GM23338 (cell line): ENCODE measurements at regions not wholly inside any gene's neighbourhood (a gene's known extent, or its start where the extent isn't known, plus 50 kb on each side); places are given as distances from the start of the nearest gene placed in this dataset.

ENCODE experiments used
- ATAC-seq: fragments of 200-7000 bp; cut with Tn5 transposase; 3 replicates; pipeline ENCODE4 v1.9.1; 2020
- DNase-seq: peaks from one replicate; pipeline ENCODE4 v3.0.0-alpha.2; 2015; ENCODE audit warnings: low spot score
- H2AFZ ChIP-seq: fragments of 200-600 bp; sonication (generic); 2 replicates; pipeline ENCODE4 v1.8.0; 2016; ENCODE audit warnings: antibody characterized with exemption, mild to moderate bottlenecking, moderate library complexity
- H3F3A ChIP-seq: fragments of 200-600 bp; sonication (generic); replicated peaks from 2 replicates; pipeline ENCODE4 v1.8.0; 2017; ENCODE audit warnings: antibody characterized with exemption, mixed run types, low read depth
- H3K27ac ChIP-seq: fragments of 200-600 bp; sonication (generic); 2 replicates; pipeline ENCODE4 v1.6.1; 2016; ENCODE audit warnings: low read depth
- H3K27me3 ChIP-seq: fragments of 200-600 bp; sonication (generic); 2 replicates; pipeline ENCODE4 v1.8.0; 2016; ENCODE audit warnings: mild to moderate bottlenecking, mixed run types, moderate library complexity; ENCODE audit not compliant: insufficient read depth
- H3K36me3 ChIP-seq: fragments of 200-600 bp; sonication (generic); 2 replicates; pipeline ENCODE4 v1.8.0; 2016; ENCODE audit warnings: mild to moderate bottlenecking; ENCODE audit not compliant: insufficient read depth
- H3K4me1 ChIP-seq: fragments of 200-600 bp; sonication (generic); 2 replicates; pipeline ENCODE4 v1.8.0; 2016; ENCODE audit warnings: mild to moderate bottlenecking, moderate library complexity; ENCODE audit not compliant: insufficient read depth
- H3K4me2 ChIP-seq: fragments of 200-600 bp; sonication (generic); 2 replicates; pipeline ENCODE4 v1.7.1; 2017; ENCODE audit warnings: mixed run types
- H3K4me3 ChIP-seq: fragments of 200-600 bp; sonication (generic); 2 replicates; pipeline ENCODE4 v1.6.1; 2016; ENCODE audit warnings: mixed run types
- H3K79me2 ChIP-seq: fragments of 200-600 bp; sonication (generic); replicated peaks from 2 replicates; pipeline ENCODE4 v1.8.0; 2017; ENCODE audit warnings: mild to moderate bottlenecking; ENCODE audit not compliant: insufficient read depth
- H3K9me2 ChIP-seq: fragments of 200-600 bp; sonication (generic); 2 replicates; pipeline ENCODE4 v1.8.0; 2017; ENCODE audit not compliant: insufficient read depth
- H4K20me1 ChIP-seq: fragments of 200-600 bp; sonication (generic); replicated peaks from 2 replicates; pipeline ENCODE4 v1.8.0; 2017; ENCODE audit warnings: mild to moderate bottlenecking; ENCODE audit not compliant: insufficient read depth
- H3K27ac Mint-ChIP-seq: 2 replicates; pipeline ENCODE4 v1.8.0; 2020; ENCODE audit warnings: inconsistent platforms, mild to moderate bottlenecking, moderate library complexity, mixed read lengths
- H3K27me3 Mint-ChIP-seq: 3 replicates; pipeline ENCODE4 v1.8.0; 2022; ENCODE audit warnings: low read depth, mild to moderate bottlenecking, moderate library complexity, mixed read lengths, inconsistent platforms; ENCODE audit not compliant: insufficient read depth, poor library complexity
- H3K36me3 Mint-ChIP-seq: 3 replicates; pipeline ENCODE4 v1.8.0; 2021; ENCODE audit warnings: low read depth, mild to moderate bottlenecking, inconsistent platforms, moderate library complexity, mixed read lengths
- H3K4me1 Mint-ChIP-seq: 3 replicates; pipeline ENCODE4 v1.8.0; 2020; ENCODE audit warnings: mild to moderate bottlenecking, inconsistent platforms, mixed read lengths
- H3K4me3 Mint-ChIP-seq: 3 replicates; pipeline ENCODE4 v1.8.0; 2021; ENCODE audit warnings: moderate library complexity, mild to moderate bottlenecking, inconsistent platforms, mixed read lengths
- H3K9me3 Mint-ChIP-seq: 3 replicates; pipeline ENCODE4 v1.8.0; 2020; ENCODE audit warnings: moderate library complexity, mild to moderate bottlenecking, inconsistent platforms, mixed read lengths
- ETS1 ChIP-seq: IDR thresholded peaks from 2 replicates; pipeline ENCODE4 v1.6.1; 2016; ENCODE audit warnings: antibody characterized with exemption
- POLR2AphosphoS5 ChIP-seq: IDR thresholded peaks from 2 replicates; pipeline ENCODE4 v1.6.1; 2016; ENCODE audit warnings: antibody characterized with exemption, low read depth
- REST ChIP-seq: IDR thresholded peaks from one replicate; pipeline ENCODE4 v1.6.1; 2018; ENCODE audit warnings: antibody characterized with exemption; ENCODE audit not compliant: unreplicated experiment
- STAT1 ChIP-seq: IDR thresholded peaks from one replicate; pipeline ENCODE4 v1.6.1; 2016; ENCODE audit warnings: antibody characterized with exemption; ENCODE audit not compliant: unreplicated experiment
- ZNF462 ChIP-seq: fragments of 250-450 bp; sonication (Bioruptor Pico); IDR thresholded peaks from 2 replicates; pipeline ENCODE4 v1.5.0; 2020; ENCODE audit warnings: mild to moderate bottlenecking, moderate library complexity

- H3K36me3 ChIP-seq = no peaks in the 10 kb centered on the region
- no peak overlapping the region for H3K4me3 ChIP-seq
- Mint-ChIP-seq H3K4me1 (peaks cover 3% of the 10 kb centered on the region; the same call in 2 of the 3 replicates), H3K36me3 (no peaks in the 10 kb centered on the region), H3K27me3 (no peaks in the 10 kb centered on the region), H3K9me3 (no peaks in the 10 kb centered on the region), H3K27ac (no peak overlapping the region), H3K4me3 (no peak overlapping the region)
- H3K9me2 ChIP-seq = peaks cover 2% of the 10 kb centered on the region; the same call in 1 of the 2 replicates
- H3K27me3 ChIP-seq = no peaks in the 10 kb centered on the region
- no peak overlapping the region for H3K4me2 ChIP-seq
- no peaks in the 10 kb centered on the region for H3F3A ChIP-seq
- H3K79me2 ChIP-seq = no peaks in the 10 kb centered on the region
- ATAC-seq = no peak
- DNase-seq = no peak
- H3K27ac ChIP-seq = no peak overlapping the region
- no peaks in the 10 kb centered on the region for H3K4me1 ChIP-seq
- TF ChIP-seq POLR2AphosphoS5 = no peak
- no peak for TF ChIP-seq ETS1
- no peak for TF ChIP-seq ZNF462
- no peak for TF ChIP-seq STAT1
- no peak for TF ChIP-seq REST
- no peaks in the 10 kb centered on the region for H4K20me1 ChIP-seq
- no peak overlapping the region for H2AFZ ChIP-seq
These were observed 282.2 kb downstream of the CYRIA start for GRCh38 chr2:16383411-16383810.
